MM.1S (cell line): ENCODE measurements at regions not wholly inside any gene's neighbourhood (a gene's known extent, or its start where the extent isn't known, plus 50 kb on each side); places are given as distances from the start of the nearest gene placed in this dataset.
A peak's percentile ranks its signal among the peaks of the same experiment; 100 is the strongest.

ENCODE experiments used
- EZH2 ChIP-seq: fragments of 300-600 bp; sonication (generic); optimal IDR thresholded peaks from 2 replicates; pipeline ENCODE3; 2017; ENCODE audit warnings: low read depth, mild to moderate bottlenecking, antibody characterized with exemption, low read length, mixed read lengths
- EZH2phosphoT487 ChIP-seq: fragments of 300-600 bp; sonication (generic); IDR thresholded peaks from 2 replicates; pipeline ENCODE4 v1.6.1; 2018; ENCODE audit warnings: antibody characterized with exemption, low read length
- TF ChIP-seq, protein P1 (sequence below): fragments of 300-600 bp; sonication (generic); IDR thresholded peaks from 2 replicates; pipeline ENCODE4 v1.5.1; 2016; ENCODE audit warnings: antibody characterized with exemption, low read length, mixed read lengths

DNA sequence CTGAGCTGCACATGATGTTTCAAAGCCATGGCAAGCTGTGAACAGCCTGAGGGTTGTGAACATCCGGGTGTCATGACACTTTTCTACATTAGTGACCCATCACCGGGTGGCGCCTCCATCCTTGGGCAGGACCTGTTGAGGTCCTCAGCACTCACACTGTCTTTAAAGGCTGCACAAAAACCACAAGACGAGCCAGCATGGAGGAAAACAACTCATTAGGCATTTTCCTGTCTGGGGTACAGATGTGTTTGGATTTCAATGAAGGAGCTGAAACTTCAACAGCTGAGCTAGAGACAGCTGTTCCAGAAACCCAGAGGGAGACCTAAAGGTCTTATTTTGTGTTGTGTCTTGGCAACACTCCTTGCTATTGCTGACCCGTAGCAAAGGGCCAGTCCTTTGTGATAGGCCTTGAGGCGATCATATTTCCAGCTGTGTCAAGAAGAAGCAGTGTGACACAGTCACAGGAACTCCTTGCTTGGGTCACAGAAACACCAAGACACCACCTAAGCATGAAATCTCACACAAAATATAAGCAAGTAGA is 151.8 kb upstream of the VLDLR start:
- TF ChIP-seq, protein P1, sequence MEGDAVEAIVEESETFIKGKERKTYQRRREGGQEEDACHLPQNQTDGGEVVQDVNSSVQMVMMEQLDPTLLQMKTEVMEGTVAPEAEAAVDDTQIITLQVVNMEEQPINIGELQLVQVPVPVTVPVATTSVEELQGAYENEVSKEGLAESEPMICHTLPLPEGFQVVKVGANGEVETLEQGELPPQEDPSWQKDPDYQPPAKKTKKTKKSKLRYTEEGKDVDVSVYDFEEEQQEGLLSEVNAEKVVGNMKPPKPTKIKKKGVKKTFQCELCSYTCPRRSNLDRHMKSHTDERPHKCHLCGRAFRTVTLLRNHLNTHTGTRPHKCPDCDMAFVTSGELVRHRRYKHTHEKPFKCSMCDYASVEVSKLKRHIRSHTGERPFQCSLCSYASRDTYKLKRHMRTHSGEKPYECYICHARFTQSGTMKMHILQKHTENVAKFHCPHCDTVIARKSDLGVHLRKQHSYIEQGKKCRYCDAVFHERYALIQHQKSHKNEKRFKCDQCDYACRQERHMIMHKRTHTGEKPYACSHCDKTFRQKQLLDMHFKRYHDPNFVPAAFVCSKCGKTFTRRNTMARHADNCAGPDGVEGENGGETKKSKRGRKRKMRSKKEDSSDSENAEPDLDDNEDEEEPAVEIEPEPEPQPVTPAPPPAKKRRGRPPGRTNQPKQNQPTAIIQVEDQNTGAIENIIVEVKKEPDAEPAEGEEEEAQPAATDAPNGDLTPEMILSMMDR: peak; percentile 30
- TF ChIP-seq EZH2 (no peak), EZH2phosphoT487 (no peak)
